Fibroblast of villous mesenchyme (primary cell): ENCODE measurements at regions not wholly inside any gene's neighbourhood (a gene's known extent, or its start where the extent isn't known, plus 50 kb on each side); places are given as distances from the start of the nearest gene placed in this dataset.
"Not testable (repeated sequence)": the region's sequence is repeated elsewhere in the genome, so short reads cannot be mapped to it uniquely, and the experiment has no call there.

Experiments
- DNase-seq: peaks from one replicate; pipeline ENCODE4 v3.0.0-alpha.2; 2010; ENCODE audit warnings: low read depth
- H3K4me3 ChIP-seq: 2 replicates; pipeline ENCODE4 v1.5.1; 2011; ENCODE audit warnings: low read depth, mild to moderate bottlenecking, low read length
- CTCF ChIP-seq: IDR thresholded peaks from 2 replicates; pipeline ENCODE4 v1.5.1; 2012; ENCODE audit warnings: low read depth, mild to moderate bottlenecking, low read length; ENCODE audit not compliant: insufficient read depth

DNA sequence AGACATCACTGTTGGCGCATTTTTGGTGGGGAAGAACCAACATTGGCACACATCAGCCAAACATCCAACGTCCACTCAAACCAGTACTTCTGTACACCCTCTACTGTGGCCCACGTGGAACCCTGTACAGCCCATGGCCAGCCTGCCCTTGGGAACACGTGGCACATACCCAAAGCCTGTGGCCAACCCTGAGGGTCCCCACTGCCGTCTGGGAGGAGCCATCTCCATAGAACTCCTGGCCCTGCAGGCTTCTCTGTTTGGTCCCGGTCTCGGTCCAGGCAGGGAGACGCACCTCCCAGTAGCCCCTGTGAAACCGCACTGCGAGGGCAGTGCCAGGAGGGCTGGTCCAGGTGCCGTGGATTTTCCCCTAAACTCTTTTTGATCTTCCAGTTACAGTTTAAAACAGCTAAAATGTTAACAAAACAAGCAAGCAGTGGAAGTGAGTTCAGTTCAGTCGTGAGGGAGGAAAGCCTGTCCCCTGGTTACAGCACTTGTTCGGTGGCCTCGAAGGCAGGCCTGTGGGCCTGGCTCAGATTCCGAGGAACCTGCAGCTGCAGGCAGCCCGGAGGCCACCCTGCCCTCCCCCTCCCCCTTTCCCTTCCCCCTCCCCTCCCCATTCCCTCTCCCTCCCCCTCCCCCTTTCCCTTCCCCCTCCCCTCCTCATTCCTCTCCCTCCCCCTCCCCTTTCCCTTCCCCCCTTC lies 233.7 kb downstream of the DLL1 start:
- no peak for TF ChIP-seq CTCF
- DNase-seq = no peak
- H3K4me3 ChIP-seq = no peak overlapping the region

- no peak for DNase-seq
- no peak for TF ChIP-seq CTCF
- H3K4me3 ChIP-seq = no peak overlapping the region
Observed at GRCh38 chr6:170056278-170056711, 234.6 kb downstream of the DLL1 start.

GRCh38 chr6:170055797-170056196 lies 235.1 kb downstream of the DLL1 start:
- not testable (repeated sequence) for DNase-seq, H3K4me3 ChIP-seq

- no peak overlapping the region for H3K4me3 ChIP-seq
- no peak for DNase-seq
- TF ChIP-seq CTCF = no peak
Observed at GRCh38 chr6:170053966-170054661, 236.8 kb downstream of the DLL1 start.

DNA sequence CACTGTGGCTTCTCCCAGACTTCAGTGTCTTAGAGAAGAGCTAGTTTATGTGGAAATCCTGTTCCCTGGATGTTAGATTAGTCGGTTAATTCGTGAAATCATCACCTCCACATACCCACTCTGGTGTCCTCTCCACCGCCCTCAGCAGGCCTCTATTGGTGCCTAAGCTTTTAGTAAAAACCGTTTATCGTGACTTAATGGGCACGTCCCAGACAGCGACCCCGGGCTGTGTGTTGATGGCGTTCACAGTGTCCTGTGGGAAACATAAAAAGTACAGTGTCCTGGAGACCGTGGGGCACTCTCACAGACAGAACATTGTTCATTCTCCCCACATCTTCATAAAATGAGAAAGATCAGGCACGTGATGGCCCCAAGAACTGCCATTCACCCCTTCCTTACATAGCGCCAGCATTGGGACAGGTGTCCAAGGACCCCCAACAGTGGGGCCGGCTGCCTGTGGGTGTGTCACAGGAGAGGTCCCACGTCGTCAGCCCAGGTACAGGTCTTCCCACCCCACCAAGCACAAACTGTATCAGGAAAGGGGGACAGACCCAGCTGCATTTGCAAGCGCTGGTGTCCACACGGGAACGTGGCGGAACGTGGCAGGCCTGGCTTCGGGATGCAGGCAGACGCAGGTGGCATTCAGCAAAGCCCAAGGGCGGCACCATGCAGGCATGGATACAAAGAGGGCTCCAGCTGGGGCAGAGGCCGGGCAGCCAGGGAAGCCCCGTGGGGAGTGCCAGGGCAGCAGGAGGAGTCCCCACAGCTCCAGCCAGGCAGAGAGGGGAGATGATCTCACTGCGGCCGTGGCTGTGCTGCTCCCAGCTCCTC lies 237.7 kb downstream of the DLL1 start:
- no peak for DNase-seq
- no peak for TF ChIP-seq CTCF
- H3K4me3 ChIP-seq = no peak overlapping the region

DNA sequence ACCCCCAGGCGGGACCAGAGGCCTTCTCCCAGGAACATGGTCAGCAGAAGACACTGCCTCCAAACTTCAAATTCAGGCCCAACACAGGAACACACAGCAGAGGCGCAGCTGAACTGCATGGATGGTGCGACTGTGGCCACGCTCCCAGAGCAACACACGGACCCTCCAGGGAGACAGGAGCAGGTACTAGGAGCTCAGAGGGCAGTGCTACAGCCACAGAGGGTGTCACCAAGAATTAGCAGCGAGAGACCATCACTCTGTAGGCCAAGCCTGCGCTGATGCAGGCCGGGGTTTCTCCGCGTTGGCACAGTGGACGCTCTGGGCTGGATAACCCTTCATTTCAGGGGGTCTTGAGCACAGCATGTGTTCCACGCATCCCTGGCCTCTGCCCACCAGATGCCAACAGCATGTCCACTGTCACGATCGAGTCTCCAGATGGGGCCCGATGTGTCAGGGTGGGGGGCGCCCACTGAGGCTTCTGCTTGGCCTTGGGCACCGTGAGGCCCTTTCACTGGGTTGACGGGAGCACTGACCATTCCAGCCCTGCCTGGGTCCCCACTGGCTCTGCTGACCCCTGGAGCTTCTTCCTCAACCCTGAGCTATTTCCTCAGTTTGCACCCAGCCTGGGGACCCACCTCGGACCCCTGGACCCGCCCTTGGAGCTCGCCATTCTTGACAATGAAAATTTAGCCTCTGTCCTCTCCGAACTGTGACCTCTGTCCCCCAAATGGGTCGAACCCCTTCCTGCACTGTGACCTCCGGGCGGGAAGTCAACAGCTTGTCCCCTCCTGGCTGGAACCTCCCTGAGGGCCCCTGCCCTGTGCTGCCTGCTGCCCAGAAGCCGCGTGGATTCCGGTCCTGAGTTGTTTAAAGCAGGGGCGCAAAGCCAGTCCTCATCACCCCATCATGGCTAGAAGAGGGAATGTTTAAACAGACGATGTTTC lies 239.4 kb downstream of the DLL1 start:
- H3K4me3 ChIP-seq = no peak overlapping the region
- no peak for TF ChIP-seq CTCF
- no peak for DNase-seq
